ENCODE measurements at regions not wholly inside any gene's neighbourhood (a gene's known extent, or its start where the extent isn't known, plus 50 kb on each side); places are given as distances from the start of the nearest gene placed in this dataset.
A peak's percentile ranks its signal among the peaks of the same experiment; 100 is the strongest.

DNA sequence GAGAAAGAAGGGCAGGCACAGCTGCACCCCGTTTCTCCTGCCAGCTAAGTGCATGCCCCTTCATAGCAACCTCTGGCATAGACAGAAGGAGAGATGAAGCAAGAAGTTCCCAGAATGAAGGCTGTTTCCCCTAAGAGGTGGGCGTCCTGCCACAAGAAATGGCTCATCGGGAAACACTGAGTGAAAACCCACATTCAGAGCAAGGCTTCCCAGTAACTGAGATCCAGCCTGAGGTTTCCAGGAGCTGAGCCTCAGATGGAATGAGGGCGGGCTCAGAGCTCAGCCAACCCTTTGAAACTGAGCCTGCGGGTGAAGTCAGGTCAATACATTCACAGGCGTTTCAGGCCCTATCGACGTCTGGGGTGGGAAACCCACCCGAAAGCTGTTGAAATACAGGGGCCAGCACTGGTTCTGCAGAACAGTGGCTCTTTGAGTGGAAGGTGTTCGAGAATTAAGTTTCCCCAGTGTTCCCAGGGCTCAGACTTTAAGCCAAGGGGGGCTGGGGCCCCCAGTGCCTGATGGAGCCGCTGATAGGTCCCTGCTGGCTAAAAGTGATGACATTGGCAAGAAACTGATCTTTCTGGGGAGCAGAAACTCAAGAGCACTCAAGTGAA is 510.2 kb downstream of the RPS24 start:
- peak; percentile 96 for DNase-seq (ENCODE audit: low spot score)

- DNase-seq (ENCODE audit: low spot score) = no peak
Observed at GRCh38 chr10:78544423-78545090, 510.9 kb downstream of the RPS24 start.

GRCh38 chr10:78545756-78546155 is 512.1 kb downstream of the RPS24 start:
- no peak for DNase-seq (ENCODE audit: low spot score)

- no peak for DNase-seq (ENCODE audit: low spot score)
Observed at GRCh38 chr10:78547397-78547796, 513.7 kb downstream of the RPS24 start.

DNA sequence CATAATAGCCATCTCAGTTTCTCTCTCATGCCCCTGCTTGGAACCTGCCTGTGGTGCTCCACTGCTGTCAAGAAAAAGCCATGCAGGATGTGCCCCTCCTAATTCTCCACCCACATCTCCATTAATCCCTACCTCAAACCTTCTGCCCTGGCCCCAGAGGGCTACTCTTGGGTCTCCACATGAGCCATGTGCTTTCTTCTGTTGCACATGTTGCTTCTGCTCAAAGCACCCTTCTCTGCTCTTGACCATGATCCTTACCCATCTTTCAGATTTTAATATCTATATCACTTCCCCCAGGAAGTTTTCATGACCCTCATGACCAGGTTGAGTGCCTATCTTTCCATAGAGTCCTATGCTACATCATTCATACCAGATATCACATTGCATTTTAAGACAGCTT is 514.2 kb downstream of the RPS24 start:
- DNase-seq (ENCODE audit: low spot score) = no peak

- DNase-seq (ENCODE audit: low spot score) = no peak
Observed at GRCh38 chr10:78548369-78548768, 514.7 kb downstream of the RPS24 start.

DNA sequence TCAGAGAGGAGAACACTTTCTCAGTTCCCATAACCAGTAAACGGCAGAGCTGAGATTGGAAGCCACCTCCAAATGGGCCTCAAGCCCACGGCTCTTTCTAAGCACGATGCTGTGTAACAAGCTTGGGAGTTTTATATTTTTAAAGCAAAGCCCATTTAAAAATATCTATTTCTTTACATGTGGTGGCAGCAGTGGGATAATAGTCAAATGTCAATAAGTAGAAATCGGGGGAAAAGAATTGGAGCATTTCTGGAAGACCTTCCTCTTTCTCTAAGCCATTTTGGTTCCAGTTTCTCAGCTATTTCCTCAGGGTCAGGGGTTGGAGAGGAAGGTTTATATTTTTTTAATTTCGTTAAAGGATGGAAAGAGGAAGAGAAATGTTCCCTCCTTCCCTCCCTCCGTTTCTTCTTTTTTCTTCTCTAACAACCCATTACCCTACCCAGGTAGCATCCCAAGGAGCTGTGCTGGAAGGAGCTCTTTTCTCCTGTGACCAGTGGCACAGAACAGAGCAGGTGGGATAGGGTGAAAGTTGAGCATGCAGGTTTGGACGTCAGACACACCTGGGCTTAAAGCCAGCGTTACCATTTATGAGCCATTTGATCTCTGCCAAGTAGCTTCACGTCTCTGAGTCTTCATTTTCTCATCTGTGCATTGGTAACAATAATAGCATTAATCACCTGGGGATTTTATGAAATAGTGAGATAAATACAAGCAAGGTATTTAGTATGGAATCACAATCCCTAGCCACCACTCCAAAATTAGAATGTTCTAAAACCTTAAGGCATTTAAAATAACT is 515.7 kb downstream of the RPS24 start:
- DNase-seq (ENCODE audit: low spot score) = no peak

GRCh38 chr10:78550090-78550489 is 516.4 kb downstream of the RPS24 start:
- DNase-seq (ENCODE audit: low spot score) = no peak

- DNase-seq (ENCODE audit: low spot score) = no peak
Observed at GRCh38 chr10:78550716-78551115, 517.1 kb downstream of the RPS24 start.

DNA sequence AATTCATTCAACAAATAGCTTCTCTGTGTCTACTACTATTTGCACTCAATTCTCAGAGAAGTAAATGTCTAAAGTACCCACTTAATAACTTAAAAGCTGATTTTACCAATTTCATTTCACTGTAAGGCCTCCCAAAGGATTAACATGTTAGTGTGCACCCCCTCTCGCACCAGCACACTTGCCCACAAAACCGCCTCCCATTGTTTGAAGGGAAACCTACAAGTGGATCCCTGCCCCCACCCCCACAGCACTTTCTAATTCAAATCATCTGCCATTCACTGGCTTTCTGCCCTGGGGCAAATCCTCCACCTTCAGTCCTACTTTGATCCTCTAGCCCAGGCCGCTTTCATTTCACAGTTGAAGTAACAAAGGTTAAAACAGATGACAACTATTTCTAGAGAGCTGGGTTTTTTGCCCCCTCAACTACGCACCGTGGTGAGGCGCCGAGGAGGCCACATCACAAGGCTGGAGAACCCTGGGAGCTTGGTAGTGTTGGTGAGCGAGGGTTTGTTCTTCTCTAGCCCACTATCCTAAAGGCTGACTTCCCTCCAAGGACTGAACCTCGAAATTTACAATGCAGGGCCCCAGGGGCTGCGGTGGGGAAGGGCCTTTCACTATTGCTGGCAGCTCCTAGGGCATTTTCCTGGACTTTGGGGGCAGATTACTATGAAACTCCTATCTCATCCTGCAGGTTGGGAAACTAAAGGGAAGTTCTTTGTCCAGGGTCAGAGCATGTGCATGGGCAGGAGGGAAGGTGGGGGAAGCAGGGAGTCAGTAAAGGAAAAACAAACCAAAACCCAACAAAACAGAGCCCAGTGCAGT is 517.4 kb upstream of the ZMIZ1 start:
- DNase-seq (ENCODE audit: low spot score) = no peak

- peak; percentile 72 for DNase-seq (ENCODE audit: low spot score)
Observed at GRCh38 chr10:78552261-78552811, 516.4 kb upstream of the ZMIZ1 start.

DNA sequence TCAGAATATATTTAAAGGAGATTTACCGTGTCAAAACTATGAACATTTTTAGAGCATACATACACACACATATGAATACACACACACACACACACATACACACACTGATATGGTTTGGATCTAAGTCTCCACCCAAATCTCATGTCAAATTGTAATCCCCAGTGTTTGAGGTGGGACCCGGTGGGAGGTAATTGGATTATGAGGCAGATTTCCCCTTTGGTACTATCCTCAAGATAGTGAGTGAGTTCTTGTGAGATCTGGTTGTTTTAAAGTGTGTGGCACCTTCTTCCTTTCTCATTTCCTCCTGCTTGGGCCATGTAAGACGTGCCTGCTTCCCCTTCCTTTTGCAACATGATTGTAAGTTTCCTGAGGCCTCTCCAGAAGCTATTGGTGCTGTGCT is 515.0 kb upstream of the ZMIZ1 start:
- no peak for DNase-seq (ENCODE audit: low spot score)

DNA sequence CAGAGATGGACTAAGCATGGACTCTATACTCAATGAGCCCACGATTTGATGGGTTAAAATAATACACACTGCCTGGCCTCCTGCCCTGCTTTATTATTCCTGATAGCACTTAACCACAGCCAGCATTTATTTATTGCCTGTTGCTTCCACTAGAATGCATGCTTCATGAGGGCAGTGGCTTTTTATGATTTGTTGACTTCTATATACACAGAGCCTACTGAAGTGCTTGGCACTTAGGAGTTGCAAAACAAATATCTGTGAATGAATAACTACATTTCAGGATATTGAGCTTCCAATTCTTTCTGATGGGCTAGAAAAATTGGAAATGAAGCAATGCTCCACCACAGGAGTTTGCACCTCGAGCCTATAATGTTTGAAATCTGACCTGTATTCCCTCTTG is 513.6 kb upstream of the ZMIZ1 start:
- DNase-seq (ENCODE audit: low spot score) = no peak

GRCh38 chr10:78556705-78557432 is 511.9 kb upstream of the ZMIZ1 start:
- no peak for DNase-seq (ENCODE audit: low spot score)

GRCh38 chr10:78557433-78557925 is 511.3 kb upstream of the ZMIZ1 start:
- DNase-seq (ENCODE audit: low spot score) = no peak

GRCh38 chr10:78559661-78560340 is 509.0 kb upstream of the ZMIZ1 start:
- no peak for DNase-seq (ENCODE audit: low spot score)

GRCh38 chr10:78560341-78560688 is 508.5 kb upstream of the ZMIZ1 start:
- no peak for DNase-seq (ENCODE audit: low spot score)

DNA sequence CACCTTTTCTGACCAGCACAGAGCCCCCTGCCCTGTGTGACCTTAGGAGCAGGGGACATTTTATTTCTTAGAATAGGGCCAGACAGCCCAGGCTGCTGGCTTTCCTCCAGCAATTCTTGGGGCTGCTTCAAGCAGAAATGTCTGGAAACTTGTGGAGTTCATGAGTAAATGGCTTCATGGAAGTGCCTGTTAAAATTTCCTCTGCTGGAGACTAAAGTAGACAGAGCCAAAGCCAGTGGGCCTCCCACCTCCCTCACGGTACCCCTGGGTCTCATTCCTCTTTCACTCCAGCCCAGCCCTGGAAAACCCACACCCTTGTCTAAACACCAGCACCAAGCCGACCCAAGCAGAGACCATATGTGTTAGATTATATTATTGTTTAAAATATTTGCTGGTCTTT is 505.5 kb upstream of the ZMIZ1 start:
- no peak for DNase-seq (ENCODE audit: low spot score)

GRCh38 chr10:78565841-78566240 is 502.9 kb upstream of the ZMIZ1 start:
- DNase-seq (ENCODE audit: low spot score) = no peak

DNA sequence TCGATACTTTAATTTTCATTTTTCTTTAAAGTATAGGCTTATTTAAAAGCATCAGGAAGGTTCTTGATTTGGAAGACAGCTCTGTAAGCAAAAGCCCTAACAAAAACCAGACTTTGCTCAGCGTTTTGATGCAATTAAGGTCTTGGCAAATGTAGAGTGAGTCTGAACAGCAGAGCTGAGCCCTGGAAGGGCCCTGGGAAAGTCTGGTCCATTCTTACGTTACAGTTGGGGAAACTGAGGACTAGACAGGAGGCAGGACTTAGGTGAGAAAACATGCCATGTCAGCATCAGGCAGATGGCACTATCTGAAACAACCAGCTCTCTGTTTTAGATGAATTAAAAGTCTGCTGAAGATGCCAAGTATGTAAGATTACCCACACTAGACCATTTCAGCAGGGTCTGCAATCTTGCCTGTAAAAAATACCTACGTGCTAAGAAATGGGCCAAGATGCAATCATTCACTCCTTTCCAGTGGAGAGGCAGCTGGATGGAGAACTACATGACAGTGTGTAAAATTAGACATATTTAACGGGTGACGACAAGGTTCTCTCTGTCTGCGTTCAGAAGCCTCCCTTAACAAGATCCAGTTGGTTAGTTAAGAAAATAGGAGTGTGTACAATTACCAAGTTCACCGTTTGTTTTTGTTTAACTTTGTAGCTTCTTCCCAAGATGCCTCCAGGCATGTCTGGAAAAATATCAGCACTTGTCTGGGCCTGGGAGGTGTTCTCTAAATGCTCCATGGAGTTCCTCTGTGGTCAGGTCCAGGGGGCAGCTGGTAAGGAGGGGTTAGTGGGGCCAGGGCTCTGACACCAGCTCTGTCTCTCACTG is 502.3 kb upstream of the ZMIZ1 start:
- peak; percentile 30 for DNase-seq (ENCODE audit: low spot score)

Measured in AG08395 (cell line).